HUDEP-2 (cell line): ENCODE measurements at regions not wholly inside any gene's neighbourhood (a gene's known extent, or its start where the extent isn't known, plus 50 kb on each side); places are given as distances from the start of the nearest gene placed in this dataset.

Experiments used
- DNase-seq, 76 experiments: peaks; one replicate each; lab custom pipeline; 2025; ENCODE audit not compliant: unreplicated experiment in 76 of 76; lab: John Stamatoyannopoulos, UW

- peak in 13 of 76 experiments; percentile 0 to 26 (median 4) for DNase-seq
Measured at GRCh38 chr2:67650291-67651133, 253.4 kb downstream of the ETAA1 start.

- DNase-seq: no peak
Measured at GRCh38 chr2:67651565-67651964, 254.4 kb downstream of the ETAA1 start.

- no peak for DNase-seq
Measured at GRCh38 chr2:67652679-67653078, 255.5 kb downstream of the ETAA1 start.

GRCh38 chr2:67656875-67657274 lies 259.7 kb downstream of the ETAA1 start:
- no peak for DNase-seq

- DNase-seq: no peak
Measured at GRCh38 chr2:67658820-67659219, 261.7 kb downstream of the ETAA1 start.

- DNase-seq: no peak
Measured at GRCh38 chr2:67660015-67660602, 263.0 kb downstream of the ETAA1 start.

- no peak for DNase-seq
Measured at GRCh38 chr2:67660871-67661270, 263.7 kb downstream of the ETAA1 start.

GRCh38 chr2:67662222-67662621 lies 265.1 kb downstream of the ETAA1 start:
- no peak for DNase-seq

- DNase-seq: no peak
Measured at GRCh38 chr2:67663776-67664175, 266.6 kb downstream of the ETAA1 start.

- no peak for DNase-seq
Measured at GRCh38 chr2:67666386-67667053, 269.4 kb downstream of the ETAA1 start.

- DNase-seq: no peak
Measured at GRCh38 chr2:67667054-67667908, 270.1 kb downstream of the ETAA1 start.

GRCh38 chr2:67668538-67668937 lies 271.4 kb downstream of the ETAA1 start:
- DNase-seq: no peak

GRCh38 chr2:67669168-67669567 lies 272.0 kb downstream of the ETAA1 start:
- DNase-seq: no peak

GRCh38 chr2:67669766-67670165 lies 272.6 kb downstream of the ETAA1 start:
- no peak for DNase-seq

GRCh38 chr2:67670747-67671183 lies 273.6 kb downstream of the ETAA1 start:
- no peak for DNase-seq

- no peak for DNase-seq
Measured at GRCh38 chr2:67671464-67672450, 274.6 kb downstream of the ETAA1 start.

- no peak for DNase-seq
Measured at GRCh38 chr2:67674668-67675067, 277.5 kb downstream of the ETAA1 start.

GRCh38 chr2:67684991-67685390 lies 287.9 kb downstream of the ETAA1 start:
- no peak for DNase-seq

- no peak for DNase-seq
Measured at GRCh38 chr2:67686254-67686653, 289.1 kb downstream of the ETAA1 start.

GRCh38 chr2:67689186-67689585 lies 292.1 kb downstream of the ETAA1 start:
- DNase-seq: no peak
